ENCODE measurements at regions not wholly inside any gene's neighbourhood (a gene's known extent, or its start where the extent isn't known, plus 50 kb on each side); places are given as distances from the start of the nearest gene placed in this dataset.

GRCh38 chr11:69241844-69242243 is 52.1 kb upstream of the MYEOV start (continued):
- TF ChIP-seq ZNF462 (CRISPR knock-in tag; IDR thresholded peaks at IDR 0.05) (no peak), ZNF331 (CRISPR knock-in tag; IDR thresholded peaks at IDR 0.05; ENCODE audit: low read depth) (no peak), CREB1 (CRISPR knock-in tag; IDR thresholded peaks at IDR 0.05; ENCODE audit: low read depth) (no peak), NANOG (IDR thresholded peaks at IDR 0.05; ENCODE audit: borderline replicate concordance) (no peak)

- no peaks in the 10 kb centered on the region for H3F3A ChIP-seq (replicated peaks; ENCODE audit: low read depth)
- H3K36me3 ChIP-seq (ENCODE audit: insufficient read depth), result no peaks in the 10 kb centered on the region
- H3K4me2 ChIP-seq, result no peak overlapping the region
- peaks cover 3% of the 10 kb centered on the region; the same call in 1 of the 3 replicates for H3K9me3 Mint-ChIP-seq
- no peak for DNase-seq (ENCODE audit: low spot score)
- no peaks in the 10 kb centered on the region; the same call in 2 of the 3 replicates for H3K36me3 Mint-ChIP-seq (ENCODE audit: low read depth)
- no peaks in the 10 kb centered on the region for H4K20me1 ChIP-seq (replicated peaks; ENCODE audit: insufficient read depth)
- no peaks in the 10 kb centered on the region for H3K4me1 ChIP-seq (ENCODE audit: insufficient read depth)
- no peak overlapping the region for H3K4me3 ChIP-seq
- H3K27ac Mint-ChIP-seq, result no peak overlapping the region
- H3K4me3 Mint-ChIP-seq, result no peak overlapping the region
- no peak for ATAC-seq
- peaks cover 4% of the 10 kb centered on the region; the same call in 1 of the 2 replicates for H3K9me2 ChIP-seq (ENCODE audit: insufficient read depth)
- H3K79me2 ChIP-seq (replicated peaks; ENCODE audit: insufficient read depth), result no peaks in the 10 kb centered on the region
- H3K27ac ChIP-seq (ENCODE audit: low read depth), result no peak overlapping the region
- H3K27me3 Mint-ChIP-seq (ENCODE audit: insufficient read depth, low read depth, poor library complexity), result peaks cover 7% of the 10 kb centered on the region
- no peaks in the 10 kb centered on the region; the same call in 2 of the 3 replicates for H3K4me1 Mint-ChIP-seq
- no peaks in the 10 kb centered on the region for H3K27me3 ChIP-seq (ENCODE audit: insufficient read depth)
- H2AFZ ChIP-seq, result no peak overlapping the region
- TF ChIP-seq CTCF (conservative IDR thresholded peaks at IDR 0.05; ENCODE audit: low read depth in 2 of 2) (no peak), ETS1 (IDR thresholded peaks at IDR 0.05) (no peak), ZNF331 (CRISPR knock-in tag; IDR thresholded peaks at IDR 0.05; ENCODE audit: low read depth) (no peak), STAT1 (IDR thresholded peaks at IDR 0.05; ENCODE audit: unreplicated experiment) (no peak)
Measured at GRCh38 chr11:69242266-69242920, 51.6 kb upstream of the MYEOV start.

All from GM23338 (cell line).